CD4-positive, alpha-beta T cell treated with Interleukin-17A for 1 hour (primary cell): ENCODE measurements at regions not wholly inside any gene's neighbourhood (a gene's known extent, or its start where the extent isn't known, plus 50 kb on each side); places are given as distances from the start of the nearest gene placed in this dataset.

Experiments used
- DNase-seq: peaks from one replicate; pipeline ENCODE4 v3.0.0-alpha.2; 2020

- no peak for DNase-seq
Observed at GRCh38 chr5:149441986-149442385, 62.9 kb upstream of the IL17B start.

- no peak for DNase-seq
Observed at GRCh38 chr5:149441194-149441753, 62.2 kb upstream of the IL17B start.

GRCh38 chr5:149439899-149440542, 60.9 kb upstream of the IL17B start:
- DNase-seq: no peak

GRCh38 chr5:149438711-149439132, 59.6 kb upstream of the IL17B start:
- no peak for DNase-seq

GRCh38 chr5:149438281-149438680, 59.2 kb upstream of the IL17B start:
- no peak for DNase-seq

GRCh38 chr5:149437391-149438040, 58.4 kb upstream of the IL17B start:
- no peak for DNase-seq

GRCh38 chr5:149435660-149436059, 56.6 kb upstream of the IL17B start:
- DNase-seq: no peak

GRCh38 chr5:149435015-149435376, 55.9 kb upstream of the IL17B start:
- no peak for DNase-seq

GRCh38 chr5:149434162-149435014, 55.3 kb upstream of the IL17B start:
- peak; percentile 51 for DNase-seq

GRCh38 chr5:149433524-149434131, 54.5 kb upstream of the IL17B start:
- no peak for DNase-seq

GRCh38 chr5:149432911-149433401, 53.9 kb upstream of the IL17B start:
- no peak for DNase-seq

GRCh38 chr5:149432376-149432775, 53.3 kb upstream of the IL17B start:
- no peak for DNase-seq

GRCh38 chr5:149429839-149430721, 51.0 kb upstream of the IL17B start:
- no peak for DNase-seq
